HEK293 (cell line): ENCODE measurements at regions not wholly inside any gene's neighbourhood (a gene's known extent, or its start where the extent isn't known, plus 50 kb on each side); places are given as distances from the start of the nearest gene placed in this dataset.

Experiments used
- CTCF ChIA-PET: fragments of 350-600 bp; formaldehyde crosslinking; extraction: SDS; loops from one replicate; lab custom pipeline; 2021; ENCODE audit warnings: antibody characterized with exemption; lab: Yijun Ruan, JAX
- POLR2A ChIA-PET: fragments of 300-600 bp; formaldehyde crosslinking; extraction: SDS; loops from one replicate; lab custom pipeline; 2020; ENCODE audit warnings: antibody characterized with exemption, inconsistent platforms; lab: Yijun Ruan, JAX
- H3K27ac ChIP-seq: fragments of 200-500 bp; sonication (Bioruptor generic); 2 replicates; pipeline ENCODE4 v1.5.1; 2014; ENCODE audit warnings: low read depth, low read length, control low read depth, inconsistent platforms; ENCODE audit errors: extremely low read depth
- H3K36me3 ChIP-seq, 2 experiments: fragments of 200-500 bp in 1 of 2; sonication (Bioruptor generic) in 1 of 2; 1 replicate in 1 of 2; 2 replicates in 1 of 2; pipeline ENCODE4 v1.5.1; 2014 to 2017; ENCODE audit warnings: inconsistent platforms in 2 of 2, low read length in 2 of 2; ENCODE audit not compliant: control insufficient read depth in 2 of 2, insufficient read depth in 1 of 2
- H3K4me1 ChIP-seq: fragments of 200-500 bp; sonication (Bioruptor generic); 2 replicates; pipeline ENCODE4 v1.5.1; 2014; ENCODE audit warnings: mild to moderate bottlenecking, low read length, inconsistent platforms; ENCODE audit not compliant: control insufficient read depth, insufficient read depth
- H3K4me3 ChIP-seq: 2 replicates; pipeline ENCODE4 v1.5.1; 2011; ENCODE audit warnings: low read depth, mild to moderate bottlenecking, control low read depth, low read length, moderate library complexity
- H3K9me3 ChIP-seq: fragments of 200-500 bp; sonication (Bioruptor generic); 2 replicates; pipeline ENCODE4 v1.5.1; 2014; ENCODE audit warnings: low read depth, low read length, inconsistent platforms; ENCODE audit not compliant: control insufficient read depth, insufficient read depth
- FEZF1 ChIP-seq: fragments of 450-650 bp; formaldehyde crosslinking; IDR thresholded peaks from 2 replicates; pipeline ENCODE4 v1.5.1; 2016; ENCODE audit warnings: missing biosample characterization, missing genetic modification characterization
- KLF1 ChIP-seq: fragments of 450-650 bp; formaldehyde crosslinking; IDR thresholded peaks from 2 replicates; pipeline ENCODE4 v1.5.1; 2016; ENCODE audit warnings: missing biosample characterization, missing genetic modification characterization
- KLF8 ChIP-seq: fragments of 450-650 bp; formaldehyde crosslinking; IDR thresholded peaks from 2 replicates; pipeline ENCODE4 v1.5.1; 2016; ENCODE audit warnings: missing biosample characterization, missing genetic modification characterization
- OSR2 ChIP-seq: fragments of 450-650 bp; formaldehyde crosslinking; IDR thresholded peaks from 2 replicates; pipeline ENCODE4 v1.5.1; 2016; ENCODE audit warnings: missing biosample characterization, missing genetic modification characterization
- RBAK ChIP-seq: fragments of 450-650 bp; formaldehyde crosslinking; IDR thresholded peaks from 2 replicates; pipeline ENCODE4 v1.5.1; 2016; ENCODE audit warnings: missing biosample characterization, missing genetic modification characterization
- SCRT1 ChIP-seq: fragments of 450-650 bp; formaldehyde crosslinking; IDR thresholded peaks from 2 replicates; pipeline ENCODE4 v1.5.1; 2016; ENCODE audit warnings: missing biosample characterization, missing genetic modification characterization, borderline replicate concordance
- ZFP69B ChIP-seq: fragments of 450-650 bp; formaldehyde crosslinking; IDR thresholded peaks from 2 replicates; pipeline ENCODE4 v1.5.1; 2016; ENCODE audit warnings: missing biosample characterization, missing genetic modification characterization
- ZNF211 ChIP-seq: fragments of 450-650 bp; formaldehyde crosslinking; IDR thresholded peaks from 2 replicates; pipeline ENCODE4 v1.5.1; 2016; ENCODE audit warnings: low read depth, missing biosample characterization, missing genetic modification characterization
- ZNF221 ChIP-seq: fragments of 450-650 bp; formaldehyde crosslinking; IDR thresholded peaks from 2 replicates; pipeline ENCODE4 v1.5.1; 2017; ENCODE audit warnings: missing biosample characterization, missing genetic modification characterization, borderline replicate concordance
- ZNF239 ChIP-seq: fragments of 450-650 bp; formaldehyde crosslinking; IDR thresholded peaks from 2 replicates; pipeline ENCODE4 v1.5.1; 2016; ENCODE audit warnings: missing biosample characterization, missing genetic modification characterization
- ZNF274 ChIP-seq, 2 experiments: fragments of 200-500 bp in 1 of 2; fragments of 450-650 bp in 1 of 2; sonication (Bioruptor generic) in 1 of 2; formaldehyde crosslinking in 1 of 2; IDR thresholded peaks; 2 replicates each; pipeline versions ENCODE4 v1.5.1 to v1.6.1; 2014 to 2016; ENCODE audit warnings: borderline replicate concordance in 1 of 2, inconsistent platforms in 1 of 2, low read length in 1 of 2, missing biosample characterization in 1 of 2, missing genetic modification characterization in 1 of 2
- ZNF324 ChIP-seq: fragments of 450-650 bp; formaldehyde crosslinking; IDR thresholded peaks from 2 replicates; pipeline ENCODE4 v1.5.1; 2016; ENCODE audit warnings: missing biosample characterization, missing genetic modification characterization
- ZNF423 ChIP-seq: fragments of 450-650 bp; formaldehyde crosslinking; IDR thresholded peaks from 2 replicates; pipeline ENCODE4 v1.5.1; 2016; ENCODE audit warnings: missing biosample characterization, missing genetic modification characterization
- ZNF571 ChIP-seq: fragments of 450-650 bp; formaldehyde crosslinking; IDR thresholded peaks from 2 replicates; pipeline ENCODE4 v1.5.0; 2017; ENCODE audit warnings: missing biosample characterization, missing genetic modification characterization
- ZNF660 ChIP-seq: fragments of 450-650 bp; IDR thresholded peaks from 2 replicates; pipeline ENCODE4 v1.5.1; 2018; ENCODE audit warnings: missing biosample characterization, mild to moderate bottlenecking, missing genetic modification characterization
- ZNF701 ChIP-seq: fragments of 450-650 bp; formaldehyde crosslinking; IDR thresholded peaks from 2 replicates; pipeline ENCODE4 v1.5.1; 2016; ENCODE audit warnings: missing biosample characterization, missing genetic modification characterization
- ZNF776 ChIP-seq: fragments of 450-650 bp; formaldehyde crosslinking; IDR thresholded peaks from 2 replicates; pipeline ENCODE4 v1.5.0; 2017; ENCODE audit warnings: missing biosample characterization, missing genetic modification characterization, borderline replicate concordance
- ZNF785 ChIP-seq: fragments of 450-650 bp; formaldehyde crosslinking; IDR thresholded peaks from 2 replicates; pipeline ENCODE4 v1.5.1; 2016; ENCODE audit warnings: missing biosample characterization, missing genetic modification characterization
- ZNF843 ChIP-seq: fragments of 450-650 bp; formaldehyde crosslinking; IDR thresholded peaks from 2 replicates; pipeline ENCODE4 v1.5.1; 2016; ENCODE audit warnings: missing biosample characterization, missing genetic modification characterization
- TF ChIP-seq, protein P1 (sequence below): fragments of 450-650 bp; formaldehyde crosslinking; IDR thresholded peaks from 2 replicates; pipeline ENCODE4; 2016; ENCODE audit warnings: missing biosample characterization, missing genetic modification characterization
- TF ChIP-seq, protein P2 (sequence below): fragments of 450-650 bp; formaldehyde crosslinking; IDR thresholded peaks from 2 replicates; pipeline ENCODE4 v1.5.1; 2016; ENCODE audit warnings: missing biosample characterization, missing genetic modification characterization, borderline replicate concordance
- TF ChIP-seq, protein P3 (sequence below): fragments of 450-650 bp; formaldehyde crosslinking; IDR thresholded peaks from 2 replicates; pipeline ENCODE4 v1.5.1; 2016; ENCODE audit warnings: missing biosample characterization, missing genetic modification characterization, borderline replicate concordance

DNA sequence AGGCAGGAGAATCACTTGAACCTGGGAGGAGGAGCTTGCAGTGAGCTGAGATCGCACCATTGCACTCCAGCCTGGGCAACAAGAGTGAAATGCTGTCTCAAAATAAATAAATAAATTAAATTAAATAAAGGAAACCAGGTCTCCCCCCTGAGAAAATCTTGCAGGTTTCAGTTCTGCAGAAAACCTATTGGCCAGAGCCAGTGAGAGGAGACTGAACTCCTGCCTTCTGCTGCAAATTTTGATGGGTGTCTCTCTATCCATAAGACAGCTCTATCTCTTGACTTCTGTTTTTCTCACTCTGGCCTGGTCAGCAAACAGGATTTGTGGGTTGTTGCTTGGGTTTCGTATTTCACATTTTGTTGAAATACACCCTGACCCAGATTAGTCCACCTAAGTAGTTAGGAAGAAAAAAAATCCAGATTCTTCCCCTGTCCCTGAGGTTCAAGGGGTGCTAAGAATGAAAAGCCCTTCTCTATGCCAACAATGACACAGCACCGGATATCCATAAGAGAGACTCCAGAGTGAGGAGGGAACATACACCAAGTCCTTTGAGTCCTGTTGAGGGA, 86.7 kb upstream of the MAP4K4 start:
- ChIA-PET POLR2A (no interaction called here), CTCF (no interaction called here)
- Histone ChIP-seq H3K9me3 (no peaks in the 10 kb centered on the region), H3K36me3 (no peaks in the 10 kb centered on the region), H3K4me3 (no peak overlapping the region), H3K27ac (no peak overlapping the region), H3K4me1 (no peaks in the 10 kb centered on the region)
- TF ChIP-seq KLF8 (tag by site-specific recombination): no peak
- no peak for TF ChIP-seq ZNF239 (tag by site-specific recombination)
- TF ChIP-seq ZNF785 (tag by site-specific recombination): no peak
- TF ChIP-seq SCRT1 (tag by site-specific recombination): no peak
- no peak for TF ChIP-seq ZNF423 (tag by site-specific recombination)
- TF ChIP-seq, protein P1, sequence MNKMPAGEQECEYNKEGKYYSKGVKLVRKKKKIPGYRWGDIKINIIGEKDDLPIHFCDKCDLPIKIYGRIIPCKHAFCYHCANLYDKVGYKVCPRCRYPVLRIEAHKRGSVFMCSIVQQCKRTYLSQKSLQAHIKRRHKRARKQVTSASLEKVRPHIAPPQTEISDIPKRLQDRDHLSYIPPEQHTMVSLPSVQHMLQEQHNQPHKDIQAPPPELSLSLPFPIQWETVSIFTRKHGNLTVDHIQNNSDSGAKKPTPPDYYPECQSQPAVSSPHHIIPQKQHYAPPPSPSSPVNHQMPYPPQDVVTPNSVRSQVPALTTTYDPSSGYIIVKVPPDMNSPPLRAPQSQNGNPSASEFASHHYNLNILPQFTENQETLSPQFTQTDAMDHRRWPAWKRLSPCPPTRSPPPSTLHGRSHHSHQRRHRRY: no peak
- no peak for TF ChIP-seq ZNF274 (IDR thresholded peaks at IDR 0.05; ENCODE audit: low read length)
- no peak for TF ChIP-seq ZNF274 (tag by site-specific recombination; IDR thresholded peaks at IDR 0.05; ENCODE audit: borderline replicate concordance)
- TF ChIP-seq OSR2: no peak
- TF ChIP-seq ZFP69B (tag by site-specific recombination): no peak
- TF ChIP-seq RBAK: no peak
- TF ChIP-seq ZNF843 (tag by site-specific recombination): no peak

DNA sequence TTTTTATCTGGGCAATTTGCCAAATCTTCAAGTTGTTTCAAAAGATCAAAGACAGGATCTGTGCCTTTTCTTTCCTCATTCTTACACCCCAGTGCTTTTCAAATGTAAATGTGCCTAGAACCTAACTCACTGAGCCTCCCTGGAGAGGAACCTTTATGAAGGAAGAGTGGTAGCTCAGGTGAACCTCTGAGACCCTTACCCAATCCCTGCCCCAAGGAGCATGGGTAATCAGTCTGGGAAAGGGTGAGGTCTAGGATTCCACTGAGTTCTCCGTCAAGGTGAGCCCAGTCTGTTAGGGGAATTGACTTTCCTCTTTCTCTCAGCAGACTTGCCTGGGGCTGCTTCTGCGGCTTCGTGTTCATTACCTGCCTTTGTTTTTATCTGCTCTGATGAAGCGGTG, 88.1 kb upstream of the MAP4K4 start:
- H3K27ac ChIP-seq: no peak overlapping the region
- POLR2A ChIA-PET: no interaction called here
- TF ChIP-seq ZNF776 (tag by site-specific recombination) (no peak), ZNF660 (tag by site-specific recombination) (no peak), FEZF1 (no peak), KLF1 (no peak), ZNF571 (no peak), ZNF324 (tag by site-specific recombination) (no peak), ZNF701 (tag by site-specific recombination) (no peak), ZNF221 (tag by site-specific recombination) (no peak), ZNF211 (no peak)
- TF ChIP-seq, protein P2, sequence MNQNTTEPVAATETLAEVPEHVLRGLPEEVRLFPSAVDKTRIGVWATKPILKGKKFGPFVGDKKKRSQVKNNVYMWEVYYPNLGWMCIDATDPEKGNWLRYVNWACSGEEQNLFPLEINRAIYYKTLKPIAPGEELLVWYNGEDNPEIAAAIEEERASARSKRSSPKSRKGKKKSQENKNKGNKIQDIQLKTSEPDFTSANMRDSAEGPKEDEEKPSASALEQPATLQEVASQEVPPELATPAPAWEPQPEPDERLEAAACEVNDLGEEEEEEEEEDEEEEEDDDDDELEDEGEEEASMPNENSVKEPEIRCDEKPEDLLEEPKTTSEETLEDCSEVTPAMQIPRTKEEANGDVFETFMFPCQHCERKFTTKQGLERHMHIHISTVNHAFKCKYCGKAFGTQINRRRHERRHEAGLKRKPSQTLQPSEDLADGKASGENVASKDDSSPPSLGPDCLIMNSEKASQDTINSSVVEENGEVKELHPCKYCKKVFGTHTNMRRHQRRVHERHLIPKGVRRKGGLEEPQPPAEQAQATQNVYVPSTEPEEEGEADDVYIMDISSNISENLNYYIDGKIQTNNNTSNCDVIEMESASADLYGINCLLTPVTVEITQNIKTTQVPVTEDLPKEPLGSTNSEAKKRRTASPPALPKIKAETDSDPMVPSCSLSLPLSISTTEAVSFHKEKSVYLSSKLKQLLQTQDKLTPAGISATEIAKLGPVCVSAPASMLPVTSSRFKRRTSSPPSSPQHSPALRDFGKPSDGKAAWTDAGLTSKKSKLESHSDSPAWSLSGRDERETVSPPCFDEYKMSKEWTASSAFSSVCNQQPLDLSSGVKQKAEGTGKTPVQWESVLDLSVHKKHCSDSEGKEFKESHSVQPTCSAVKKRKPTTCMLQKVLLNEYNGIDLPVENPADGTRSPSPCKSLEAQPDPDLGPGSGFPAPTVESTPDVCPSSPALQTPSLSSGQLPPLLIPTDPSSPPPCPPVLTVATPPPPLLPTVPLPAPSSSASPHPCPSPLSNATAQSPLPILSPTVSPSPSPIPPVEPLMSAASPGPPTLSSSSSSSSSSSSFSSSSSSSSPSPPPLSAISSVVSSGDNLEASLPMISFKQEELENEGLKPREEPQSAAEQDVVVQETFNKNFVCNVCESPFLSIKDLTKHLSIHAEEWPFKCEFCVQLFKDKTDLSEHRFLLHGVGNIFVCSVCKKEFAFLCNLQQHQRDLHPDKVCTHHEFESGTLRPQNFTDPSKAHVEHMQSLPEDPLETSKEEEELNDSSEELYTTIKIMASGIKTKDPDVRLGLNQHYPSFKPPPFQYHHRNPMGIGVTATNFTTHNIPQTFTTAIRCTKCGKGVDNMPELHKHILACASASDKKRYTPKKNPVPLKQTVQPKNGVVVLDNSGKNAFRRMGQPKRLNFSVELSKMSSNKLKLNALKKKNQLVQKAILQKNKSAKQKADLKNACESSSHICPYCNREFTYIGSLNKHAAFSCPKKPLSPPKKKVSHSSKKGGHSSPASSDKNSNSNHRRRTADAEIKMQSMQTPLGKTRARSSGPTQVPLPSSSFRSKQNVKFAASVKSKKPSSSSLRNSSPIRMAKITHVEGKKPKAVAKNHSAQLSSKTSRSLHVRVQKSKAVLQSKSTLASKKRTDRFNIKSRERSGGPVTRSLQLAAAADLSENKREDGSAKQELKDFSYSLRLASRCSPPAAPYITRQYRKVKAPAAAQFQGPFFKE (tag by site-specific recombination): no peak
- TF ChIP-seq, protein P3, sequence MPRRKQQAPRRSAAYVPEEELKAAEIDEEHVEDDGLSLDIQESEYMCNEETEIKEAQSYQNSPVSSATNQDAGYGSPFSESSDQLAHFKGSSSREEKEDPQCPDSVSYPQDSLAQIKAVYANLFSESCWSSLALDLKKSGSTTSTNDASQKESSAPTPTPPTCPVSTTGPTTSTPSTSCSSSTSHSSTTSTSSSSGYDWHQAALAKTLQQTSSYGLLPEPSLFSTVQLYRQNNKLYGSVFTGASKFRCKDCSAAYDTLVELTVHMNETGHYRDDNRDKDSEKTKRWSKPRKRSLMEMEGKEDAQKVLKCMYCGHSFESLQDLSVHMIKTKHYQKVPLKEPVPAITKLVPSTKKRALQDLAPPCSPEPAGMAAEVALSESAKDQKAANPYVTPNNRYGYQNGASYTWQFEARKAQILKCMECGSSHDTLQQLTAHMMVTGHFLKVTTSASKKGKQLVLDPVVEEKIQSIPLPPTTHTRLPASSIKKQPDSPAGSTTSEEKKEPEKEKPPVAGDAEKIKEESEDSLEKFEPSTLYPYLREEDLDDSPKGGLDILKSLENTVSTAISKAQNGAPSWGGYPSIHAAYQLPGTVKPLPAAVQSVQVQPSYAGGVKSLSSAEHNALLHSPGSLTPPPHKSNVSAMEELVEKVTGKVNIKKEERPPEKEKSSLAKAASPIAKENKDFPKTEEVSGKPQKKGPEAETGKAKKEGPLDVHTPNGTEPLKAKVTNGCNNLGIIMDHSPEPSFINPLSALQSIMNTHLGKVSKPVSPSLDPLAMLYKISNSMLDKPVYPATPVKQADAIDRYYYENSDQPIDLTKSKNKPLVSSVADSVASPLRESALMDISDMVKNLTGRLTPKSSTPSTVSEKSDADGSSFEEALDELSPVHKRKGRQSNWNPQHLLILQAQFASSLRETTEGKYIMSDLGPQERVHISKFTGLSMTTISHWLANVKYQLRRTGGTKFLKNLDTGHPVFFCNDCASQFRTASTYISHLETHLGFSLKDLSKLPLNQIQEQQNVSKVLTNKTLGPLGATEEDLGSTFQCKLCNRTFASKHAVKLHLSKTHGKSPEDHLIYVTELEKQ (tag by site-specific recombination): no peak
- CTCF ChIA-PET: no interaction called here
- no peaks in the 10 kb centered on the region for H3K9me3 ChIP-seq
- H3K4me1 ChIP-seq: no peaks in the 10 kb centered on the region
- no peaks in the 10 kb centered on the region for H3K36me3 ChIP-seq
- no peak overlapping the region for H3K4me3 ChIP-seq
